GM21723 (cell line): ENCODE measurements at regions not wholly inside any gene's neighbourhood (a gene's known extent, or its start where the extent isn't known, plus 50 kb on each side); places are given as distances from the start of the nearest gene placed in this dataset.
"Not testable (repeated sequence)": the region's sequence is repeated elsewhere in the genome, so short reads cannot be mapped to it uniquely, and the experiment has no call there.

Experiments
- ATAC-seq: cut with Tn5 transposase; IDR thresholded peaks from one replicate; pipeline ENCODE4 v1.9.1; 2021; ENCODE audit warnings: mild to moderate bottlenecking, moderate library complexity; ENCODE audit not compliant: unreplicated experiment

- no peak for ATAC-seq
Observed at GRCh38 chr1:73859227-73859626, 338.7 kb downstream of the LRRIQ3 start.

DNA sequence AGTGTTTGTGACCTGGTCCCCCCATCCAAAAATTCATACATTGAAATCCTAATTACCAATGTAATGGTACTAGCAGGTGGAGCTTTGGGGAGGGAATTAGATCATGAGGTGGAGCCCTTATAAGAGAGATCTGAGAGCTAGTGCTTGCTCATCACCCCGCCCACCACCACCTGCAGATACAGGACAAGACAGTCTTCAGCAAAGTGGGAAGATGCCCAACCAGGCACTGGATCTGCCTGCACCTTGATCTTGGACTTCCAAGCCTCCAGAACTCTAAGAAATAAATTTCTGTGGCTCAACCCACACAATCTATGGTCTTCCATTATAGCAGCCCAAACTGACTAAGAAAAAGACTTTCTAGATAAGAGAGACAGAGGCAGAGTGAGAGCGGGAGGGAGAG, 343.4 kb downstream of the LRRIQ3 start:
- ATAC-seq = no peak

DNA sequence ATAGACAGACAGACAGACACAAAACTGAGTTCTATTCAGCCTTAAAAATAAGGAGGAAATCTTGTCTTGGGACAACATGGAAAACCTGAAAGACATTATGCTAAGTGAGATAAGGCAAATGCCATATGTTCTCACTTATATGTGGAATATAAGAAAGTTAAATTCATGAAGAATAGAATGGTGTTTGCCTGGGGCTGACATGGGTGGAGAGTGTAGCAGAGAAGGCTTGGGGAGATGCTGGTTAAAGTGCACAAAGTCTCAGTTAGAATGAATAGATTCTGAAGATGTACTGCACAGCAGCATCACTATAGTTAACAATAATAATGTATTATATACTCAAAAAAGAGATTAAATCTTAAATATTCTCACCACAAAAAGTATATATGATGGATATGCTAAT, 355.5 kb downstream of the LRRIQ3 start:
- ATAC-seq = no peak

- ATAC-seq = no peak
Observed at GRCh38 chr1:73839922-73840321, 358.1 kb downstream of the LRRIQ3 start.

DNA sequence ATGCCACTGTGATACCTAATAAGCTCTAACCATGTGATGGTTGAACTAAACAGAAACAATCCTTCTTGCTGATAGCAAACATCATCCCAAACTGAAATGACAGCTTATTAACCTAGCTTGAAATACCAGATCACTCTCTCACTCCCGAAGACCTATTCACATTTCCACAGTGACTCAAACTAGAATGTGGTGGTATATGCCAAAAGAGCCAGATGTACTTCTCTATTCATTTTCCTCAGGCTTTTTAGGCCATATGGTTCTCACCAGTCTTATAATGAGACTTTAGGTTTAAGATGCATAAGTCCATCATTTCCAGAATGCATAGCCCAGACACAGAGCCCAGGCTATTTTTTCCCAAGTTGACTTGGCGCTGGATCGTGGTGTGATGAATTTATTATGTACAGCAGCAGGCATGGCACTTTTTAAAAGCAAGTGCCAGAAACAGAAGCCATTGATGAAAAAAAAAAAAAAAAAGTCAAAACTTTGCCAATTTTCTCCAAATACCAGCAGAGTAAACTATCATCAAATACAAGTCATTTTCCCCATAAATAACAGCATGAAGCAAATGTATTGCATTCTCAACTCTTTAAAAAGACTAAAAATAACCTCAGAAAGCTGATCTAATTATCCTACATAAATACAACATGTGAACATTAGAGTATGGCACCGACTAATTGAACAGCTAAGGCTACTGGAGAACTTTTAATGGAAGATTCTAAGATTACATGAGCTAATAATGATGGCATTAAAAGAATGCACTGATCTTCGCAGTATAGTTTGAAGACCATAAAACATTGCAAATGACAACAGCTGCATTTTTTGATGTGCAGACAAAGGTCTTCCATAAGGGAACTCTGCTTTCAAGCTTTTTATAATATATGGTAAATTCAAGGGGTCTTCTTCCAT, 365.4 kb downstream of the LRRIQ3 start:
- ATAC-seq = no peak

- ATAC-seq = not testable (repeated sequence)
Observed at GRCh38 chr1:73827283-73827682, 370.7 kb downstream of the LRRIQ3 start.

DNA sequence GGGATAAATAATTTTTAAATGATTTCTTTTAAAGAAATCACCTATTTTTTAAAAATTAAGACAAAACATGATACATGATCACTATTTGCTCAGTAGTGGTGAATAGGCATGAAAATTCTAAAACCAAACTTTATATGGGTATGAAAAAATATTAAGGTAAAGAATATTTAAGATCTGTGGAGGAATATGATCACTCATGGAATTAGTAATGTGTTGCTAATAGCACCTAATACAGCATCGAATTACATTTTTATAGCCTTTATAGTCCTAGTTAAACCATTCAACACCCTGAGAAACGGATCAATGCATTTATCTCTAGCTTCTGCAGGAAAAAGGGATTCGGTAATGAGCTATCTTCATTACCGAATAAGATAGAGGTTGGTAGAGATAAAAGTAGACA, 373.9 kb downstream of the LRRIQ3 start:
- ATAC-seq = no peak

DNA sequence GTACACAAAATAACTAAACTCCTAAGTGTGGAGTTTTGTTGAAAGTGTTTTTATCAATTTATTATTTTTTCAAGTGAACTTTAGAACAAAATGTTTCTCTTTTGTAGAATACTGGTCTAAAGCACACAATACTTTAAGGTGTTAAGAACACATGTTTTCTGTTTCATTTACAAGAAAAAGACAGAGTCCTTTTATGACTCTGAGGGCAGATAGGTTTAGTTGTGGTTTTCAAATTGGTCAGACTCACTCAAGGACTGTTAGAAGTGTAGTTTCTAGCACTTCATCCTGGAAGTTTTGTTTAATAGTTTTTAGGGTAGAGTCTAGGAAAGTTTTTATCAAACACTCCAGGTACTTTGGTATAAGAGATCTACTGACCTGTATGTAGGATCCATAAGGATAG, 376.5 kb downstream of the LRRIQ3 start:
- ATAC-seq = peak; percentile 88

- ATAC-seq = peak; percentile 59
Observed at GRCh38 chr1:73820843-73821242, 377.1 kb downstream of the LRRIQ3 start.

- ATAC-seq = no peak
Observed at GRCh38 chr1:73813716-73814115, 384.3 kb downstream of the LRRIQ3 start.

DNA sequence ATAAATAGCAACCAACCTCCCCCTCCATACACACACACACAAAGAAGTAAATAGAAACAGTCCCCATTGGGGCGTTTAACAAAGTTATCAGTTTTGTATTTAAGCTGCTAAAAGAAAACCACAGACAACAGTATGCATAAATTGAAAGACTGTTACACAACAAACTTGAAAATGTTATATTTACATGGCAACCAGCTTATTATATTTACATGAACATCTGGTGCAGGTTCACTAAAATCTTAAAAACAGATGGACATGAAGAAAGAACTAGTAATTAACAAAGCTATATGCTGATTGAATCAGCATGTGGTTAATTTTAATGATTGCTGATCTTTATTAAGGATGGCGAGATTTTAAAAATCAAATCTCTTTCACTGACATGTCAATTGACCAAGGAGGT, 384.7 kb downstream of the LRRIQ3 start:
- ATAC-seq = no peak

- no peak for ATAC-seq
Observed at GRCh38 chr1:73811798-73812197, 386.2 kb downstream of the LRRIQ3 start.

GRCh38 chr1:73804935-73805334, 393.0 kb downstream of the LRRIQ3 start:
- no peak for ATAC-seq

DNA sequence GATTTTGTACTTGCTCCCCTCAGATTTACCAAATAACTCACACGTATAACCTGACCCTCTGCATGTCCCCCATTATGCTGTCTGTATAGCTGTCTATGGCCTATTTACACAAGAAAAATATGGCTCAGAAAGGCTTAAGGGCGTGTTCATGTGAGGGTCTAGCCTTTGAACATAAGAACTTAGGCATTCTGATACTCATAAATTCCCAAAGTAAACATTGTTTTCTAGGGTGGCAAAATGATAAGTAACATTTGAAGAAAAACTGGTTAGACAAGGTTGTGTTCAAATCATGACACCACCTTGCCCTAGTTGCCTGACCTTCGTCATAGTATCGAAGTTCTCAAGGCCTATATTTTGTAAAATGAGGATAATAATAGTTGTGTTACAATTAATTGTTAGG, 394.6 kb downstream of the LRRIQ3 start:
- no peak for ATAC-seq

DNA sequence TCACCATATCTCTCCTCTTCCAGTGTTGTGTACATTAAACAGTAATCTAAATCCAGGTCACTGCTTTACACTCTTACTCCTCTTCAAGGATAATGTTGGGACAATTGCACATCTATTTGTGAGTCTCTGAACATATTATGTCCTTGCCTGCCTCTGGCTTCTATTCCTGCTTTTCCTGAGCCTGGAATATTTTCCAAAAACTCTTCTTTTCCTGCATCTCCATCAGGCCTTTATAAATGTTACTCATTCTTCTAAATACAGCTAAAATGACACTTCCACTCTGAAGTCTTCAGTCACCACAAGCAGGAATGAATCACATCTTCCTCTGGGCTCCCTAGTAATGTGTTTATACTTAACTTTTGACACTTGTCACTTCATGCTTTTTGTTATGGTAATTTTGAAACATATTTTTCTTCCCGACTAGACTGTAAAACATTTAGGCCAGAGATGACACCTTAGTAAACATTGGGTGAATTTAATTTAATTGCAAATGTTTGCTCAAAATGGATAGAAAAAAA, 396.0 kb downstream of the LRRIQ3 start:
- no peak for ATAC-seq

DNA sequence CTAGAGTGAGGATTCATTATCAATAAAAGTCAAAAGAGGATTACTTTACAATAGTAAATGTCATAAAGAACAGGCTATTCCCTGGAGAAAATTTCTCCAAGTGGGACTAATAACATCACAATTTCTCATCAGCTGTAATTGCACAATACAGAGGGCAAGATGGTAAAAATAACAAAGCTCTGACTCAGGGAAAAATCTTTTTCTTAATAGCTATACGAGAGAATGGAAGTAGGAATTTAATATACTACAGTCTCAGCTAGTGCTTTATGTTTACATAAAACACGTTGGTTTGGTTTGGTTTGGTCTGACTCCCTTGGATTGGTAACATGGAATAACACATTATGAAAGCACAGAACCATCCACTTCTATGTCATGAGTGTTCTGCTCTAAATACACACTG, 397.6 kb downstream of the LRRIQ3 start:
- no peak for ATAC-seq

GRCh38 chr1:73789965-73790364, 408.0 kb downstream of the LRRIQ3 start:
- ATAC-seq = no peak

GRCh38 chr1:73784026-73784425, 413.9 kb downstream of the LRRIQ3 start:
- ATAC-seq = no peak

- no peak for ATAC-seq
Observed at GRCh38 chr1:73783352-73783751, 414.6 kb downstream of the LRRIQ3 start.

GRCh38 chr1:73782901-73783300, 415.1 kb downstream of the LRRIQ3 start:
- ATAC-seq = no peak

GRCh38 chr1:73781251-73781650, 416.7 kb downstream of the LRRIQ3 start:
- ATAC-seq = no peak

DNA sequence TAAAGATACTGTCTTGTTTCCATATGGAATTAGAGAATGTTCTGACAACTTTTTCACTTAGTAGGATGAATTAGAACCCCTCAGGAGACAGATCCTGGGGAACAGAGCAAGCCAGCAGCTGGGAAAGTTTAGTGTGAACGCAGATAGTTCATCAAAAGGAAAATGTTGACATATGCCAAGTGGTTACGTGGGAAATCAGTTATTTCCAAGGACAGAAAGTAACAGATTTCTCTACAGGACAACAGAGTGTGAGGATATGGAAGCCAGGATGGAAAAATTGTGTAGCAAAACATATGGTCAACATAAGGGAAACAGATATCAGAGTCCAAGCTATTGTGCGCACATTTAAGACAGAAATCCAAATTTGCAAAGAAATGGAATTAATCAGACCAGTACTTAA, 419.5 kb downstream of the LRRIQ3 start:
- no peak for ATAC-seq

DNA sequence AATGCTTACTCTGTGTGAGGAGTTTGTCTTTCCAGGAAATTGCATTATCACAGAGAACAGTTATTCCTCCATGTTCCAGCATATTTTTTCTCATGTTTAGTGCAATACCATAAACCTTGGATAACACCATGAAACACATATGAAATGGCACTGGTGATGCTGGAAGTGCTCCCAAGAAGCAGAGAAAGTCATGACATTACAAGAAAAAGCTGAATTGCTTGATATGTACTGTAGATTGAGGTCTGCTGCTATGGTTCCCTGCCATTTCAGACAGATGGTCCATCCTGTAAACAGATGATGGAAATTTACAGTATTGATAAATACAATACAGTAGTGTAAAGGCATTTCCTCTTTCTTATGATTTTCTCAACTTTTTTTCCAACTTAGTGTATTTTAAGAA, 422.1 kb downstream of the LRRIQ3 start:
- no peak for ATAC-seq
